ENCODE measurements at regions not wholly inside any gene's neighbourhood (a gene's known extent, or its start where the extent isn't known, plus 50 kb on each side); places are given as distances from the start of the nearest gene placed in this dataset.

DNA sequence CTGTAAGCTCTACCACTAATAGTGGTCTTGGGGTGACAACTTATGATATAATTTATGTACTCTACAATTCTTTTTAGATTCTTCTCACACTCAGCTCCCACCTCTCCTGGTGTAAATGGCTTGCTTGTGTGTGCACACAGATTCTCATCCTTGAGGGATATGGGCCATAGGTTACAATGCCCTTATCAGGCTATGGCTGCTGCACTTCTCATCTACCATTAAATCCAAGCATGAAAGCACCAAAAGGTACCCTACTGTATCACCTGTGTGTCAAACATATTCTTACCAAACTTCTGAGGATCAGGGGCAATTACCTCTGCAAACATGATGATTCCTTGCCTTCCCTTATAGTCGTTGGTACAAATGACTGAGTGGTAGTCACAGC is 891.9 kb downstream of the SQOR start:
- H2AK9ac ChIP-seq (replicated peaks; ENCODE audit: low read depth, low read length, poor library complexity): no peak overlapping the region
- no peak overlapping the region for H3K14ac ChIP-seq (replicated peaks; ENCODE audit: low read depth, low read length)
- no peak overlapping the region for H4K5ac ChIP-seq (ENCODE audit: low read depth, low read length)

More for the DNA sequence above, 891.9 kb downstream of the SQOR start:
- TF ChIP-seq RCOR1 (IDR thresholded peaks at IDR 0.05; ENCODE audit: insufficient replicate concordance, low read length): no peak
- no peak for TF ChIP-seq CEBPB (IDR thresholded peaks at IDR 0.05; ENCODE audit: low read depth, low read length)
- TF ChIP-seq CHD1 (IDR thresholded peaks at IDR 0.05; ENCODE audit: low read depth, low read length): no peak
- TF ChIP-seq RAD21 (IDR thresholded peaks at IDR 0.05; ENCODE audit: low read length): no peak
- no peak for TF ChIP-seq MXI1 (IDR thresholded peaks at IDR 0.05; ENCODE audit: borderline replicate concordance, low read depth, low read length)
- TF ChIP-seq USF2 (IDR thresholded peaks at IDR 0.05; ENCODE audit: low read depth, low read length): no peak
- TF ChIP-seq POLR2A (IDR thresholded peaks at IDR 0.05; ENCODE audit: low read depth, low read length): no peak
- no peak for TF ChIP-seq FOS (IDR thresholded peaks at IDR 0.05; ENCODE audit: low read depth, low read length)
- TF ChIP-seq NFE2L2 (IDR thresholded peaks at IDR 0.05; ENCODE audit: low read depth, low read length): no peak
- TF ChIP-seq CTCF (conservative IDR thresholded peaks at IDR 0.05; ENCODE audit: low read depth, low read length): no peak
- no peak for TF ChIP-seq SMC3 (IDR thresholded peaks at IDR 0.05; ENCODE audit: low read depth, low read length)
- no peak for TF ChIP-seq BHLHE40 (IDR thresholded peaks at IDR 0.05; ENCODE audit: low read depth, low read length)
- no peak overlapping the region for H4K8ac ChIP-seq (ENCODE audit: low read depth in 2 of 2, low read length in 2 of 2)
- H3K4me2 ChIP-seq (ENCODE audit: low read depth, low read length): no peak overlapping the region
- no peak overlapping the region for H2BK120ac ChIP-seq (ENCODE audit: low read depth, low read length)
- H2BK20ac ChIP-seq (ENCODE audit: low read depth, low read length): no peak overlapping the region
- H3K18ac ChIP-seq (ENCODE audit: low read depth, low read length): no peak overlapping the region
- H3K27me3 ChIP-seq (ENCODE audit: control insufficient read depth, insufficient read depth, low read length): no peaks in the 10 kb centered on the region
- WGBS, 2 experiments (ENCODE audit: extremely low coverage in 2 of 2, insufficient read length in 1 of 2): no CpG with 5 or more reads among the region's 1 CpG
- intact Hi-C loops (cut with micrococcal nuclease) (no loop called here), dilution Hi-C loops (cut with HindIII; ENCODE audit: low sequenced_read_pairs, unreplicated experiment) (no loop called here), in situ Hi-C loops (cut with MboI; ENCODE audit: low sequenced_read_pairs) (no loop called here)
- H2AFZ ChIP-seq (replicated peaks; ENCODE audit: low read length, poor library complexity): no peak overlapping the region
- no peak overlapping the region for H4K91ac ChIP-seq (ENCODE audit: insufficient read depth, low read depth, low read length)
- no peaks in the 10 kb centered on the region for H3K36me3 ChIP-seq (ENCODE audit: control insufficient read depth, insufficient read depth, low read length)
- no peak overlapping the region for H2BK15ac ChIP-seq (ENCODE audit: low read depth, low read length)
- ATAC-seq (ENCODE audit: low read depth) (no peak), DNase-seq (no peak)
- no peaks in the 10 kb centered on the region for H3K79me1 ChIP-seq (ENCODE audit: low read depth in 1 of 2, low read length in 2 of 2)
- H3K27ac ChIP-seq (ENCODE audit: insufficient read depth, low read length): no peak overlapping the region
- H2AK5ac ChIP-seq (ENCODE audit: low read depth, low read length): no peak overlapping the region
- H4K20me1 ChIP-seq (ENCODE audit: insufficient read depth, low read length): no peaks in the 10 kb centered on the region
- ChIA-PET POLR2A (ENCODE audit: unreplicated experiment) (no interaction called here), CTCF (no interaction called here)
- H3K4me3 ChIP-seq (ENCODE audit: insufficient read depth, low read depth, low read length): no peak overlapping the region
- no peak overlapping the region for H3K4ac ChIP-seq (ENCODE audit: low read depth, low read length)
- H3K23ac ChIP-seq (ENCODE audit: low read depth, low read length): no peak overlapping the region
- no peak overlapping the region for H3K56ac ChIP-seq (ENCODE audit: extremely low read depth, insufficient read depth, low read length)
- BruUV-seq (replicated peaks): no TSS peak
- no peaks in the 10 kb centered on the region for H3K9me1 ChIP-seq (ENCODE audit: insufficient read depth, low read length)
- no peak overlapping the region for H2BK5ac ChIP-seq (ENCODE audit: low read depth, low read length, poor library complexity, severe bottlenecking)
- H3K4me1 ChIP-seq (ENCODE audit: control insufficient read depth, insufficient read depth, low read length): no peaks in the 10 kb centered on the region
- H3K9ac ChIP-seq (ENCODE audit: low read depth, low read length): no peak overlapping the region
- H3K9me3 ChIP-seq (ENCODE audit: control insufficient read depth, insufficient read depth, low read length): no peaks in the 10 kb centered on the region

Data from IMR-90 (cell line).